ENCODE measurements at regions not wholly inside any gene's neighbourhood (a gene's known extent, or its start where the extent isn't known, plus 50 kb on each side); places are given as distances from the start of the nearest gene placed in this dataset.

DNA sequence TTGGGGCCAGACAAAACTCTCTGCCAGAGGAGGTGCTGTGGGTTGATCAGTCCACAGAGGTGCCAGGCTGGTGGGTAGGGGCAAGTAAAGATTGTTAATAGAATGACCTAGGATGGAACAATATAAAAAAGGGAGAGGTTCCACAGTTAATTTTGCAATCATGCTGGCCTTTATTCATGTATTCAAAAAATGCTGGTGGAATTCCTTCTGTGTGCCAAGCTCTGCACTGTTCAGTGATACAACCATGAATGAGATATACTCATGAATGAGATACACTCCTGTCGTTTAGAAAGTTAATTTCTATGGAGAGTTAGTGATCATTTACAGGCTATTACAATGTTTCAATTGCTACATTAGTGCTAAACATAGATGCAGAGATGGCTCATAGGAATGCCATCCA is 252.6 kb upstream of the RMST start:
- Histone ChIP-seq H3K36me3 (replicated peaks in 1 of 2; ENCODE audit: control insufficient read depth in 1 of 2, insufficient read depth in 2 of 2, low read length in 1 of 2) (no peaks in the 10 kb centered on the region), H4K20me1 (ENCODE audit: insufficient read depth) (no peaks in the 10 kb centered on the region), H3K4me1 (ENCODE audit: control insufficient read depth in 1 of 2, insufficient read depth in 2 of 2, low read depth in 1 of 2, low read length in 1 of 2) (no peaks in the 10 kb centered on the region), H3K9me3 (no peaks in the 10 kb centered on the region), H2AFZ (ENCODE audit: low read depth) (no peak overlapping the region), H3K4me2 (no peak overlapping the region), H3K9ac (no peak overlapping the region), H3K27ac (ENCODE audit: low read depth in 2 of 2, low read length in 1 of 2) (no peak overlapping the region), H3K79me2 (ENCODE audit: insufficient read depth) (no peaks in the 10 kb centered on the region), H3K4me3 (ENCODE audit: low read depth in 2 of 2, low read length in 1 of 2) (no peak overlapping the region), H3K9me2 (no peaks in the 10 kb centered on the region), H3F3A (replicated peaks; ENCODE audit: insufficient read depth) (no peaks in the 10 kb centered on the region), H3K27me3 (ENCODE audit: insufficient read depth) (no peaks in the 10 kb centered on the region)
- 0% methylated on average over 1 of the region's 1 CpG for WGBS (ENCODE audit: low lambda C conversion rate)
- CTCF ChIA-PET = no interaction called here
- POLR2A ChIA-PET = no interaction called here
- TF ChIP-seq POLR2AphosphoS5 (IDR thresholded peaks at IDR 0.05; ENCODE audit: low read depth, low read length) (no peak), FOSL2 (IDR thresholded peaks at IDR 0.05; ENCODE audit: borderline replicate concordance, low read depth) (no peak), MEF2A (IDR thresholded peaks at IDR 0.05; ENCODE audit: borderline replicate concordance, low read depth) (no peak), YY1 (IDR thresholded peaks at IDR 0.05; ENCODE audit: low read depth) (no peak), TCF12 (IDR thresholded peaks at IDR 0.05) (no peak)
- TF ChIP-seq, protein P1, sequence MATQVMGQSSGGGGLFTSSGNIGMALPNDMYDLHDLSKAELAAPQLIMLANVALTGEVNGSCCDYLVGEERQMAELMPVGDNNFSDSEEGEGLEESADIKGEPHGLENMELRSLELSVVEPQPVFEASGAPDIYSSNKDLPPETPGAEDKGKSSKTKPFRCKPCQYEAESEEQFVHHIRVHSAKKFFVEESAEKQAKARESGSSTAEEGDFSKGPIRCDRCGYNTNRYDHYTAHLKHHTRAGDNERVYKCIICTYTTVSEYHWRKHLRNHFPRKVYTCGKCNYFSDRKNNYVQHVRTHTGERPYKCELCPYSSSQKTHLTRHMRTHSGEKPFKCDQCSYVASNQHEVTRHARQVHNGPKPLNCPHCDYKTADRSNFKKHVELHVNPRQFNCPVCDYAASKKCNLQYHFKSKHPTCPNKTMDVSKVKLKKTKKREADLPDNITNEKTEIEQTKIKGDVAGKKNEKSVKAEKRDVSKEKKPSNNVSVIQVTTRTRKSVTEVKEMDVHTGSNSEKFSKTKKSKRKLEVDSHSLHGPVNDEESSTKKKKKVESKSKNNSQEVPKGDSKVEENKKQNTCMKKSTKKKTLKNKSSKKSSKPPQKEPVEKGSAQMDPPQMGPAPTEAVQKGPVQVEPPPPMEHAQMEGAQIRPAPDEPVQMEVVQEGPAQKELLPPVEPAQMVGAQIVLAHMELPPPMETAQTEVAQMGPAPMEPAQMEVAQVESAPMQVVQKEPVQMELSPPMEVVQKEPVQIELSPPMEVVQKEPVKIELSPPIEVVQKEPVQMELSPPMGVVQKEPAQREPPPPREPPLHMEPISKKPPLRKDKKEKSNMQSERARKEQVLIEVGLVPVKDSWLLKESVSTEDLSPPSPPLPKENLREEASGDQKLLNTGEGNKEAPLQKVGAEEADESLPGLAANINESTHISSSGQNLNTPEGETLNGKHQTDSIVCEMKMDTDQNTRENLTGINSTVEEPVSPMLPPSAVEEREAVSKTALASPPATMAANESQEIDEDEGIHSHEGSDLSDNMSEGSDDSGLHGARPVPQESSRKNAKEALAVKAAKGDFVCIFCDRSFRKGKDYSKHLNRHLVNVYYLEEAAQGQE (IDR thresholded peaks at IDR 0.05; ENCODE audit: low read depth, low read length) = no peak
- TF ChIP-seq, protein P2, sequence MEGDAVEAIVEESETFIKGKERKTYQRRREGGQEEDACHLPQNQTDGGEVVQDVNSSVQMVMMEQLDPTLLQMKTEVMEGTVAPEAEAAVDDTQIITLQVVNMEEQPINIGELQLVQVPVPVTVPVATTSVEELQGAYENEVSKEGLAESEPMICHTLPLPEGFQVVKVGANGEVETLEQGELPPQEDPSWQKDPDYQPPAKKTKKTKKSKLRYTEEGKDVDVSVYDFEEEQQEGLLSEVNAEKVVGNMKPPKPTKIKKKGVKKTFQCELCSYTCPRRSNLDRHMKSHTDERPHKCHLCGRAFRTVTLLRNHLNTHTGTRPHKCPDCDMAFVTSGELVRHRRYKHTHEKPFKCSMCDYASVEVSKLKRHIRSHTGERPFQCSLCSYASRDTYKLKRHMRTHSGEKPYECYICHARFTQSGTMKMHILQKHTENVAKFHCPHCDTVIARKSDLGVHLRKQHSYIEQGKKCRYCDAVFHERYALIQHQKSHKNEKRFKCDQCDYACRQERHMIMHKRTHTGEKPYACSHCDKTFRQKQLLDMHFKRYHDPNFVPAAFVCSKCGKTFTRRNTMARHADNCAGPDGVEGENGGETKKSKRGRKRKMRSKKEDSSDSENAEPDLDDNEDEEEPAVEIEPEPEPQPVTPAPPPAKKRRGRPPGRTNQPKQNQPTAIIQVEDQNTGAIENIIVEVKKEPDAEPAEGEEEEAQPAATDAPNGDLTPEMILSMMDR (IDR thresholded peaks at IDR 0.05) = no peak
- DNase-seq = no peak

DNA sequence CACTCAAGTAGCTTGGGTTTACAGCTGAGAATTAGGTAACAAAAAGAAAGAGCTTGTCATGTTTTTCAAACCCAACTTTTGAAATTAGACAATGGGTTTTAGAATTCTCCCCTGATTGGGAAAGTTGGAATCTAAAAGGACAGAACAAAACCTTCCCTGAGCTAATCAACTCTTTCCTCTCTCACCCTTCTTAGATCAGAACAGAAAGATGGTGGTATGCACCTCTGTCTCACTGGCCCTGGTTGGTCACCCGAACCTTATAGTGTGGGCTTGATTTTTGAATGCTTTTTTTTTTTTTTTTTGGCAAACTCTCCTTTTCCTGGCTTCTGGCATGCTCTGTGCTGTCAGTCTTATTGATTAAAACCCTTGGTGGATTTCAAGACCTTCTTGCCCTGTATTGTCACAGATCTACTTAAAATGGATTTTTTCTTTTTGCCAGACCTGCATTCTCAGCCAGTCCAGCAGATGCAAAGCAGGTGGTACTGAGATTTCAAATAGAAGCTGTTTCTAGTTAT is 251.1 kb upstream of the RMST start:
- H3K9me3 ChIP-seq = no peaks in the 10 kb centered on the region; the same call in 1 of the 2 replicates
- POLR2A ChIA-PET = no interaction called here

More for the DNA sequence above, 251.1 kb upstream of the RMST start:
- Histone ChIP-seq H3F3A (replicated peaks; ENCODE audit: insufficient read depth) (no peaks in the 10 kb centered on the region), H3K9me2 (0 out of 2 replicates have a peak, but pooled peaks cover 2% of the 10 kb centered on the region), H2AFZ (ENCODE audit: low read depth) (no peak overlapping the region), H3K9ac (no peak overlapping the region), H3K79me2 (ENCODE audit: insufficient read depth) (no peaks in the 10 kb centered on the region), H3K36me3 (replicated peaks in 1 of 2; ENCODE audit: control insufficient read depth in 1 of 2, insufficient read depth in 2 of 2, low read length in 1 of 2) (no peaks in the 10 kb centered on the region), H4K20me1 (ENCODE audit: insufficient read depth) (no peaks in the 10 kb centered on the region), H3K27me3 (ENCODE audit: insufficient read depth) (no peaks in the 10 kb centered on the region), H3K27ac (ENCODE audit: low read depth in 2 of 2, low read length in 1 of 2) (no peak overlapping the region), H3K4me3 (ENCODE audit: low read depth in 2 of 2, low read length in 1 of 2) (no peak overlapping the region), H3K4me1 (ENCODE audit: control insufficient read depth in 1 of 2, insufficient read depth in 2 of 2, low read depth in 1 of 2, low read length in 1 of 2) (no peaks in the 10 kb centered on the region), H3K4me2 (no peak overlapping the region)
- no peak for TF ChIP-seq TEAD4 (IDR thresholded peaks at IDR 0.05; ENCODE audit: borderline replicate concordance, insufficient read depth)
- TF ChIP-seq, protein P3, sequence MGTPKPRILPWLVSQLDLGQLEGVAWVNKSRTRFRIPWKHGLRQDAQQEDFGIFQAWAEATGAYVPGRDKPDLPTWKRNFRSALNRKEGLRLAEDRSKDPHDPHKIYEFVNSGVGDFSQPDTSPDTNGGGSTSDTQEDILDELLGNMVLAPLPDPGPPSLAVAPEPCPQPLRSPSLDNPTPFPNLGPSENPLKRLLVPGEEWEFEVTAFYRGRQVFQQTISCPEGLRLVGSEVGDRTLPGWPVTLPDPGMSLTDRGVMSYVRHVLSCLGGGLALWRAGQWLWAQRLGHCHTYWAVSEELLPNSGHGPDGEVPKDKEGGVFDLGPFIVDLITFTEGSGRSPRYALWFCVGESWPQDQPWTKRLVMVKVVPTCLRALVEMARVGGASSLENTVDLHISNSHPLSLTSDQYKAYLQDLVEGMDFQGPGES (IDR thresholded peaks at IDR 0.05; ENCODE audit: low read depth, low read length) = no peak
- TF ChIP-seq NRF1 (IDR thresholded peaks at IDR 0.05; ENCODE audit: low read depth, low read length) = no peak
- no peak for TF ChIP-seq ELF1 (IDR thresholded peaks at IDR 0.05)
- no peak for TF ChIP-seq RFX5 (IDR thresholded peaks at IDR 0.05; ENCODE audit: low read length)
- no peak for TF ChIP-seq FOSL2 (IDR thresholded peaks at IDR 0.05; ENCODE audit: borderline replicate concordance, low read depth)
- no peak for TF ChIP-seq NFIC (IDR thresholded peaks at IDR 0.05; ENCODE audit: borderline replicate concordance)
- TF ChIP-seq, protein P4, sequence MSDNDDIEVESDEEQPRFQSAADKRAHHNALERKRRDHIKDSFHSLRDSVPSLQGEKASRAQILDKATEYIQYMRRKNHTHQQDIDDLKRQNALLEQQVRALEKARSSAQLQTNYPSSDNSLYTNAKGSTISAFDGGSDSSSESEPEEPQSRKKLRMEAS (IDR thresholded peaks at IDR 0.05; ENCODE audit: low read depth) = no peak
- TF ChIP-seq TAF1 (IDR thresholded peaks at IDR 0.05; ENCODE audit: borderline replicate concordance, low read depth, low read length) = no peak
- no peak for TF ChIP-seq FOXJ3 (CRISPR knock-in tag; IDR thresholded peaks at IDR 0.05)
- TF ChIP-seq JUND (IDR thresholded peaks at IDR 0.05) = no peak
- no peak for TF ChIP-seq GABPA (IDR thresholded peaks at IDR 0.05; ENCODE audit: low read depth)
- CTCF ChIA-PET = interaction anchor here (1.1 kb wide), 1 partner anchor 62 kb away, joined by 3 read pairs; no protein-coding TSS in a partner anchor
- no peak for DNase-seq
- 0% methylated on average over 1 of the region's 1 CpG for WGBS (ENCODE audit: low lambda C conversion rate)
